Fibroblast of lung (primary cell): ENCODE measurements at regions not wholly inside any gene's neighbourhood (a gene's known extent, or its start where the extent isn't known, plus 50 kb on each side); places are given as distances from the start of the nearest gene placed in this dataset.

Source experiments
- EZH2 ChIP-seq: IDR thresholded peaks from 2 replicates; pipeline ENCODE4 v1.5.1; 2012; ENCODE audit warnings: low read length, control low read depth, mild to moderate bottlenecking; ENCODE audit errors: missing control alignments
- TF ChIP-seq, protein P1 (sequence below), 2 donors: IDR thresholded peaks in 1 of 2; conservative IDR thresholded peaks in 1 of 2; 1 replicate in 1 of 2; 2 replicates in 1 of 2; pipeline ENCODE4 v1.5.1; 2011 to 2012; ENCODE audit warnings: low read length in 2 of 2, control low read depth in 1 of 2, inconsistent platforms in 1 of 2, low read depth in 1 of 2, mild to moderate bottlenecking in 1 of 2

DNA sequence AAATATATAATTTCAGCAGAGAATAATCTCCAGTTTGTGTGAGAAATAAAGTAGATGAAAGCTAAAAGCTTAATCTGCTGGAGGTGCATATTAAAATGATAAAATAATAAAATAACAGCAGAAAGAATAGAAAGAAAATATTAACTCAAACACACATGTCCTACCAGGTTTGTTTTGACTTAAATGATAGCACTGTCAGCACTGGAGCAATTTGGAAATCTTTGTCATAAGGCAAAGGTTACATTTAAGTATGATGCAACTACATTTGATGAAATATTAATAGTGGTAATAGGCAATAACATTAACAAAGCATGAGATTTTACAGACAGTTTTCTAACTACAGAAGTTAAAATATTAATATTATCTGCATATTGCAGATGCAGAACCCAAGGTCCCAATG, 2380.1 kb downstream of the PCDH9 start:
- TF ChIP-seq, protein P1, sequence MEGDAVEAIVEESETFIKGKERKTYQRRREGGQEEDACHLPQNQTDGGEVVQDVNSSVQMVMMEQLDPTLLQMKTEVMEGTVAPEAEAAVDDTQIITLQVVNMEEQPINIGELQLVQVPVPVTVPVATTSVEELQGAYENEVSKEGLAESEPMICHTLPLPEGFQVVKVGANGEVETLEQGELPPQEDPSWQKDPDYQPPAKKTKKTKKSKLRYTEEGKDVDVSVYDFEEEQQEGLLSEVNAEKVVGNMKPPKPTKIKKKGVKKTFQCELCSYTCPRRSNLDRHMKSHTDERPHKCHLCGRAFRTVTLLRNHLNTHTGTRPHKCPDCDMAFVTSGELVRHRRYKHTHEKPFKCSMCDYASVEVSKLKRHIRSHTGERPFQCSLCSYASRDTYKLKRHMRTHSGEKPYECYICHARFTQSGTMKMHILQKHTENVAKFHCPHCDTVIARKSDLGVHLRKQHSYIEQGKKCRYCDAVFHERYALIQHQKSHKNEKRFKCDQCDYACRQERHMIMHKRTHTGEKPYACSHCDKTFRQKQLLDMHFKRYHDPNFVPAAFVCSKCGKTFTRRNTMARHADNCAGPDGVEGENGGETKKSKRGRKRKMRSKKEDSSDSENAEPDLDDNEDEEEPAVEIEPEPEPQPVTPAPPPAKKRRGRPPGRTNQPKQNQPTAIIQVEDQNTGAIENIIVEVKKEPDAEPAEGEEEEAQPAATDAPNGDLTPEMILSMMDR (conservative IDR thresholded peaks at IDR 0.05 in 1 of 2, IDR thresholded peaks at IDR 0.05 in 1 of 2; ENCODE audit: low read depth in 1 of 2, low read length in 2 of 2), result no peak
- TF ChIP-seq EZH2, result no peak
